Right lobe of liver (tissue), 4 donors: ENCODE measurements at regions not wholly inside any gene's neighbourhood (a gene's known extent, or its start where the extent isn't known, plus 50 kb on each side); places are given as distances from the start of the nearest gene placed in this dataset.

Experiments
- CTCF ChIP-seq, 4 donors: fragments of 200-600 bp in 3 of 4; fragments of 450-650 bp in 1 of 4; IDR thresholded peaks; one replicate each; pipeline versions ENCODE4 v1.5.1 to v1.8.0; 2016 to 2022; ENCODE audit warnings: antibody characterized with exemption in 4 of 4, mild to moderate bottlenecking in 2 of 4
- POLR2A ChIP-seq: fragments of 450-650 bp; IDR thresholded peaks from one replicate; pipeline ENCODE4 v1.6.1; 2017; ENCODE audit warnings: antibody characterized with exemption, mild to moderate bottlenecking
- donor health status: DM: no; HTN: no; CAD: no.
- donor health status: DM: no; HTN: no; CAD: no.
- donor health status: DM: no; HTN: yes; CAD: no.

GRCh38 chr7:32251659-32252058, 181.5 kb upstream of the PDE1C start:
- no peak for TF ChIP-seq CTCF (IDR thresholded peaks at IDR 0.05)
- no peak for TF ChIP-seq POLR2A
